ENCODE measurements at regions not wholly inside any gene's neighbourhood (a gene's known extent, or its start where the extent isn't known, plus 50 kb on each side); places are given as distances from the start of the nearest gene placed in this dataset.
"Not testable (repeated sequence)": the region's sequence is repeated elsewhere in the genome, so short reads cannot be mapped to it uniquely, and the experiment has no call there.

DNA sequence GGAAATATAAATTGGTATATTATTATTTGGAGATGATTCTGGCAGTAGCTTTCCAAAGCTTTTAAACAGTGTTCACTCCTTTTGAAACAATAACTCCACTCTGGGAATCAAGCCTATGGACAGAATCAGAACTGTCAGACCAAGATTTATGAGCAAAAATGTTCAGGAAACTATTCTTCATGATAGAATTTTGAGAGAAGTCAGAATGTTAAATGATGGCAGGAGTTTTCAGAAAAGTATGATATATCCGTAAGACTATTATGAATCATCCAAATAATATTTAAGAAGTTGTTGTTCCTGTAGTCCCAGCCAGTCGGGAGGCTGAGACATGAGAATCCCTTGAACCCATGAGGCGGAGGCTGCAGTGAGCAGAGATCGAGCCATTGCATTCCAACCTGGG, 50.5 kb upstream of the ADGRG2 start:
- no peak for DNase-seq (ENCODE audit: low read depth in 2 of 2)

GRCh38 chrX:19174401-19175025, 52.2 kb upstream of the ADGRG2 start:
- peak in 1 of 2 donors; percentile 1 for DNase-seq (ENCODE audit: low read depth in 2 of 2)

DNA sequence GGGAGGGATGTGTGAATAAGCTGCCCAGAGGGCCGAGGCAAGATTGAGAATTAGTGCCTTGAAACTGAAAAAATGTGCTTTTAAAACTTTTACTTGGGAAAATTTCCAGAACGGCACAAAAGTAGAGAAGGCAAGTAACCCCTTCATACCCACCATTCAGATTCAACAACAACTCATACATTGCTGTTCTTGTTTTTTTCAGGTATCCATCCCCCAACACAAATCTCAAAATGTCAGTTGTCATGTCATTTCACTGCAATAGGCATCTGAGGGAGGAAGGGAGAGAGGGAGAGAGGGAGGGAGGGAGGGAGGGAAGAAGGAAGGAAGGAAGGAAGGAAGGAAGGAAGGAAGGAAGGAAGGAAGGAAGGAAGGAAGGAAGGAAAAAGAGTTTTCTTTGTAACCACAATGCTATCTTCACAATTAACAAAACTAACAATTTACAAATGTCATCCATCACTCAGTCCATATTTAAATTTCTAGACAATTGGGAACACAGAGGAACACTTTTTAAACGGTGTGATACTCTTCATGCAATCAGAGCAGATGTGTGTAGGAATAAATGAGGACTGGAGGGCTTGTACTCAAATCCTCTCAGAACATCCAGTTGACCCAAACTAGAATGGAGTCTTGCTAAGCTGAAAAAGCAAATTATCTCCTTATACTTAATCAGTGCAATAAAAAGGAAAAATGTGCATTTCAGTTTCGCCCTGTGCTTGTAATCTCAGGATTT, 54.8 kb upstream of the ADGRG2 start:
- no peak for DNase-seq (ENCODE audit: low read depth in 2 of 2)

- DNase-seq (ENCODE audit: low read depth in 2 of 2): no peak
Observed at GRCh38 chrX:19177721-19178120, 55.5 kb upstream of the ADGRG2 start.

DNA sequence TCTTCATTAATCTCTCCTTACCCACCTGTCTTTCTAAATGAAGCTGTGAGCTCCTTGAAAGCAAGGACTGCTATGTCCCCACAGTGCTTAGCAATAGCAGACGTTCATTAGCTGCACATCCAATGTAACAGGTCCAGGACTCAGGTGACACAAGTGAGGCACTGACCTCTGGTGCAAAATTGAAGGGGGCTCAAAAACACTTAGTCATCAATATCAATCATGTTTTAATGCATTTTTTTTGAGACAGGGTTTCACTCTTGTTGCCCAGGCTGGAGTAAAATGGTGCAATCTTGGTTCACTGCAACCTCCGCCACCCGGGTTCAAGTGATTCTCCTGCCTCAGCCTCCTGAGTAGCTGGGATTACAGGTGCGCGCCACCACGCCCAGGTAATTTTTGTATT, 56.1 kb upstream of the ADGRG2 start:
- no peak for DNase-seq (ENCODE audit: low read depth in 2 of 2)

DNA sequence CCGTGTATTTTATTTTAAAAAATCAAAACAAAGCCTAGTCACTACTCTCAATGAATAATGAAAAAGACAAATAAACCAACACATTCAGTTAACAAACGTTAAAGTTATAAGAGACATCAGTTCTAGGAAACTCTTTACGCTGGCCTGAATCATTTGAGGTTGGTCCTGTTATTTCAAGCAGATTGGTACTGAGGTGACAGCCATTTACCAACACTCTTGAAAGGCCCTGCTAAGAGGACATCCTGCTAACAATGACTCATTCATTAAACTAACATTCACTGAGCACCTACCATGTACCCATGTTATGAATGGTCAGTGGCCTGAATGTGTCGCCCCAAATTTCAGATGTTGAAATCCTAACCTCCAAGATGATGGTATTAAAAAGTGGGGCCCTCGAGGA, 57.1 kb upstream of the ADGRG2 start:
- no peak for DNase-seq (ENCODE audit: low read depth in 2 of 2)

DNA sequence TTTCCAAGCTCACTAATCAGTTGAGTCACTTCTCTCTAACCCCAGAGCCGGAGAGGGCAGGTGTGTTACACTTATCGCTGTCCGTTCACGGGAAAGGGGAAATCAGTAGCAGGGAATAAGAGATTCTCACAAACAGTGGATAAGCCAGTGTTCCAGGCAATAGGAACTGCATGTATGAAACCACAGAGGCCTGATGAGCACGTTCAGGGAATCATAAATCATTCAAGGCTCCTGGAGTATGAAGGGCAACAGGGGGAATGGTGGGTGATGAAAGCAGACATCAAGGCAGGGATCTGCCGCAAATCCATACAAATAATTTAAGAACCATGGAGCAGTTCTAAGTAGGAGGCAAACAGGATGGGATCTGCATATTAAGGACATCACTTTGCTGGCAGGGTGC, 59.1 kb upstream of the ADGRG2 start:
- no peak for DNase-seq (ENCODE audit: low read depth in 2 of 2)

- DNase-seq (ENCODE audit: low read depth in 2 of 2): no peak
Observed at GRCh38 chrX:19182785-19183184, 60.5 kb upstream of the ADGRG2 start.

DNA sequence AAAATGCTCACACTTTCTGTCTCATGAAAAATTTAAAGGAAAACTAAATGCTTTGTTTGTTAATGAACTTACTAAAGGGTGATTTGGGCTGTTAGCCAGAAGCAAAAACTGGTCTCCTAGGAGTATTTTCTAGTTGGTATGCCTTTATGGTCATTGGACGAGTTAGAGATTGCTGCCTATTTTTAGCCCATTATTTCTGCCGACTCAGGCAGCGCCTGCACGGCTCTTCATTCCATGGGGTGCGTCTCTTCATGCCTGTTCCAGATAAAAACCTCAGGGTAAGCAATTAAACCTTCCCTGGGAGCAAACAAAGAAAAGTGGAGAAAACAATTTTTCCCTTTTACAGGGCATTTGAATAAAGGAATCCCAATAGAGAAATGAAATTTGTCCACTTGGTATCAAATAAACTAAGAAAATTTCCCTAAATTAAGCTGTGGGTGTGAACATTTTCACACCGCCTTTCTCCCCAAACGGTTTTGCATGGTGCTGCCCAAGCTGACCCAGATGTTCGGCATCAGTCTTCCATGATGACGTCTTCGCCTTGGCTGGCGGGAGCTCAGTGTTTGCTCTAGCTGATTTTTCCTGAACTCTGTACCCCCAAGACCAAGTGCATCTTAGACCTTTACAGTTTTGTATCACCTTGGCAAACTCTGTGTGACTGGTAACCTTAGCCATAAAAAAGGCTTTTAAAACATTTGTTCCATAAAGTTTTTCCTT, 61.7 kb upstream of the ADGRG2 start:
- no peak for DNase-seq (ENCODE audit: low read depth in 2 of 2)

DNA sequence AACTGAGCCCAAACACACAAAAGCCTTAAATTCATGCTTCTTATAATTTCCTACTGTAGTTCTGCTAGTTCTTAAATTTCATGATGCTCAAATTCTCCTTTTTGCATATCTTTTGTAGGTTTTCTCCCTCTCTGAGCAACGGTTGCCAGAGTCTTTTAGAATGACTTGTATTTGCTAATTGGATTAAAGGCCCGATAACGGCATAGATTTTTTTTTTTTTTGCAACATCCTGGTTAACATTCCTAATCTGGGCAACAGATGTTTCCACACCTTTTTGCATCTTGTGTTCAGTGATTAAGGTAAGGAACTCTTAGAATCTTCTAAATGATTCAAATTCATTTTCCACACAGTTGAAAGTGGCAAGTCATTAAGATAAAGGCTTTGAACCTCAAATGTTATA, 66.3 kb upstream of the ADGRG2 start:
- DNase-seq (ENCODE audit: low read depth in 2 of 2): no peak

GRCh38 chrX:19190902-19191301, 68.6 kb upstream of the ADGRG2 start:
- DNase-seq (ENCODE audit: low read depth in 2 of 2): no peak

GRCh38 chrX:19193565-19193964, 71.3 kb upstream of the ADGRG2 start:
- no peak for DNase-seq (ENCODE audit: low read depth in 2 of 2)

DNA sequence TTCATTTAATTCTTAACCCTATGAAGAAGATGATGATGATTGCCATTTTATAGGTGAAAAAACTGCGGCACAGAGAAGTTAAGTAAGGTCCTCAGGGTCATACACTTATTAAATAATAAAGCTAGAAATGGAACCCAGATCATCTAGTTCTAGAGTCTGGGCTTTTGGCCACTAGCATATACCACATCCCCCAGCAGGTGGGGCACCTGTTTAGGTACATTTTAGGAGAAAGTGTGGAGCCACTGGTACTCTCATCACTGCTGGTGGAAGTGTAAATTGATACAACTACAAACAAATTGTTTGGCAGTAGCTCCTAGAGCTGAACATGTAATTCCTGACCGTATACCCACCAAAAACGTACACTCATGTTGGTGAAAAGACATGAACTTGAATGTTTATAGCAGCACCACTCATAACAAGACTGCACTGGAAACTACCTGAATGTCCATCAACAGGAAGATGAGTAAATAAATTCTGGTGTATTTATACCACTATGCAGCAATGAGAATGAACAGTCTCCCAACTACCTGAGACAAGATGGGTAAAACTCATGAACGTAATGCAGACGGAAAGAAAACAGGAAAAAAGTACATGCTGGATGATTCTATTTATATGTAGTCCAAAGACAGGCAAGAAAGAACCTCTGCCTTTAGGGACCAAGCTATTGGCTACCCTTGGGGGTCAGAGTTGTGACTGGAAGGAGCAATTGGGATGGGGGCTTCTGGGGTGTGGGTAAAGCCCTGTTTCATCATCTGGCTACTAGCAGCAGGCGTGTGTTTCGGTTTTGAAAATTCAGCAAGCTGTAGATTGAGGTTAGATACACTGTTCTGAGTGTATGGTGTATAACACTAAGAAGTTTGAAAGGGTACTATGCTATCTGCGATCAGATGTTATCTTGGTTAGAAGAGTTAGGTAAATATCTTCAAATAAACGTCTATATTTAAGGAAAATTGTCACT, 72.3 kb upstream of the ADGRG2 start:
- no peak for DNase-seq (ENCODE audit: low read depth in 2 of 2)

- no peak for DNase-seq (ENCODE audit: low read depth in 2 of 2)
Observed at GRCh38 chrX:19195243-19195610, 73.0 kb upstream of the ADGRG2 start.

DNA sequence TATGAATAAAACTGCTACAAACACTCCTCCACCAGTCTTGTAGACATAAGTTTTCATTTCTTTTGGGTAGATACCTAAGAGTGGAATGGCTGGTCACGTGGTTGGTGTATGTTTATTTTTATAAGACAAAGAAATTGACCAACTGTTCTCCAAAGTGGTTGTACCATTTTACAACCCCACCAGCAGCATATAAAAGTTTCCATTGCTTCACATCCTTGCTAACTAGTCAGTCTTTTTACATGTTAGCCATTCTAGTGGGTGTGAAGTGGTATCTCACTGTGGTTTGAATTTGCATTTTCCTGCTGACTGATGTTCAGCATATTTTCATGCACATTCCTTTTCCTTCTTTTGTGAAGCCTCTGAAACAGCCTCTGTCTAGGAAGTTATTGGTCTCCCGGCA, 76.2 kb upstream of the ADGRG2 start:
- DNase-seq (ENCODE audit: low read depth in 2 of 2): no peak

DNA sequence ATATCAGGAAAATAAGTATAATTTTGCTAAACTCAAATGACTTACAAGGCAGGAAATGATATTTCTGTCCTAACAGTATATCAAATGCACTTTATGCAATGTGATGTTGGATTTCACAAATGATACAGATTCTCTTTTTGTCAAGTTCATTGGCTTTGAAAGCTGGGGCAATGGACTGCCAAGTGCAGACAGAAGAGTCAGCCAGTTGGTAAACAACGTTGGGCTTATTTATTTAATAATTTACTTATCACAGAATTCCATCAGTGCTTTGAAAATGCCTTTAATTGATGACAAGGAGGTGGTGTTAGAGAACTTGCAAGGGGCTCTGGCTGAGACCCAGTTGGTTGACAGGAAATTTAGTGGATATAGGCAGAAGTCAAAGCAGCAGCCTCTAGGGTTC, 79.9 kb upstream of the ADGRG2 start:
- no peak for DNase-seq (ENCODE audit: low read depth in 2 of 2)

DNA sequence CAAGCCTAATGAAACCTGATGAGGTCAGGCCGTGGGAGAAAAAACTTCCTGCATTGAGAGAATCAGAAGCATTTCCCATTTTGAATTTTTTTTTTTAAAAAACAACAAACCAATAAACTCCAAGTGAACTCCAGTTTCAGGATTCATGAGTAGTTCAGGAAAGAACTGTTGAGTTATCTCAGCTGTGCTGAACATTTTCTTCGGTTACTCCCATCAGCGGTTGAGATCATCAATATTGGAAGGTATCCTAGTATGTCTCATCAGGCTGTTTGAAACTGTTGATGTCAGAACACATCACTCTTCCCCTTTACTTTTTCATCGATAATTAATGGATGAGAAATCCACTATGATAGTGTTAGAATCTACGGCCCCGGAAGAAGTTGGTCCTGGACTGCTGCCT, 82.4 kb upstream of the ADGRG2 start:
- no peak for DNase-seq (ENCODE audit: low read depth in 2 of 2)

DNA sequence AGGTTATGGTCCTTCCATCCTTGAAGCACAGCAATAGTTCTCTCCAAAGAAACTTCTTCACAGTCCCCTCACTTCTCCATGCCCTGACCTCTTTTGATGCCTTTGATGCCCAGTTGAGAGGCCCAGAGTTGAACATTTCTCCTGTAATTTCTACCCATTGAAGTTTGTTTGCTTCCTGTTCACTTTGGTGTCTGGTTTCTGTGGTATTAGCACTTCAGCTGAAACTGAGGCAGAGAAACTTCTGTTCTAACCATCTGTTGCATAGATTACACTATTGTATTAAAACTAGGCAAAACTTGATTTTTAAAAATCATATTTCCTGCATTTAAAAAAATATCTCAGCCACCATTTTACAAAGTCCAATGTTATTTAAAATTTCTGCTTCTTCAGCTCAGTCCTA, 89.8 kb upstream of the ADGRG2 start:
- no peak for DNase-seq (ENCODE audit: low read depth in 2 of 2)

DNA sequence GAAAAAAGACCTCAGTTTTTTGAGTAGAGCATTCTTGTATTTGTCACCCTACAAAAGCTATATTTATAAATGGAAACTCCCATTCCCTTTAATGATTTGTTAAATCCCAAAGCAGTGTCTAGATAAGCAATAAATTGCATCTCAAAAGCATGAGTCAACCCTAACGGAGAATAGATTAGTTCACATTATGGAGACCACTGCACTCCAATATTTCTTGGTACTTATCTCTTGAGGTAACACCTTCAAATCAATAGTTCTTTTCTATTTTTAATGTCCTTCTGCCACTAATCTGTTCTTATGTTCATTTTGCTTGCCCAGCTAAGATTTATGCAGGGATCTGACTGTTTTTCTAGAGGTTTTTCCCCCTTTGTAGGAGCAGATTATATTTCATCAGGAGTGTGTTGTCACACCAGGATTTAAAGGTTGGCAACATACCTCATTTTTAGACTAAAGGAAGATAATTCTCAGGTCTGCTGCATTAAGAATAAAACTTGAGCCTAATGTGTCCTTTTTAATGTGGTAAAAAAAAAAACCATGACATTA, 91.4 kb upstream of the ADGRG2 start:
- no peak for DNase-seq (ENCODE audit: low read depth in 2 of 2)

DNA sequence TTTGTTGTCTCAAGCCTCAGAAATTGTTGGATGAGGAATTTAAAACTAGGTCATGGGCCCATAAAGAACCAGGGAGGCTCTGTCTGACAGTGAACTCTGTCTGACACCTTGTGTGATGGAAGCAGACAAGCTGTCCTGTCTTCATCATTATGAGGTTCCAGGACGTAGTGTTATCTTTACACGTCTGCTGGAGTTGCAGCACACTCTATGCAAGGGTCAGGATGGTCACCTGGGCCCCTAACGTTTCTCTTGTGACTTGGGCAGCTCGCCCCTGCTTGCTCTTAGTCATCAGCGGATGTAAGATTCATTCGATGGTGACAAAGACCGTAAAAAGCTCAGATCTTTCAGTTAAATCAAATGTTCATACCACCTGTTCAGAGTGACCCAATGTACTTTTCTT, 92.0 kb upstream of the ADGRG2 start:
- no peak for DNase-seq (ENCODE audit: low read depth in 2 of 2)

DNA sequence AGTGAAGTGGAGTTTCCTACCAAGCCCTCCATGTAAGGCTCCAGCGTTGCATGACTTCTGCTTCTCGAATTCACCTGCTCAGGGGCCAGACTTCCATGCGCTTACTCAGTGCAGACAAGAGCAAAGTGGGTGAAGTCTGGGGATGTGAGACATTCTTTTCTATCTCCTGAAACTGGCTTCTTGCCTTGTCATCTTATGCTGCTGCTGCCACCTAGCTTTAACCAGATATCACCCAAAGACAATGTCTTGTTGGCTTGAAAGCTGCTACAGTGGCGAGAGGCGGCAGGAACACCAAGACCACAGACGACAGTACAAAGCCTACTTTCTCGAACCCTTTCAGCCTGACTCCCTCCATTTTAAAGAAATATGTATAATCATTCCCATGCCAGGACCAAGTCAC, 103.6 kb upstream of the ADGRG2 start:
- no peak for DNase-seq (ENCODE audit: low read depth in 2 of 2)

- DNase-seq (ENCODE audit: low read depth in 2 of 2): not testable (repeated sequence)
Observed at GRCh38 chrX:19229896-19230295, 107.6 kb upstream of the ADGRG2 start.
